Bronchial epithelial cell (primary cell): ENCODE measurements at regions not wholly inside any gene's neighbourhood (a gene's known extent, or its start where the extent isn't known, plus 50 kb on each side); places are given as distances from the start of the nearest gene placed in this dataset.

Experiments used
- DNase-seq: peaks from one replicate; pipeline ENCODE4 v3.0.0-alpha.2; 2010; ENCODE audit warnings: low read depth
- FAIRE-seq: peaks from 2 replicates; lab custom pipeline; 2011; peaks lifted over from hg19 to GRCh38; lab: Jason Lieb, UNC
- H3K27me3 ChIP-seq: 2 replicates; pipeline ENCODE4 v1.5.1; 2011; ENCODE audit warnings: low read length; ENCODE audit not compliant: control insufficient read depth, insufficient read depth
- H3K36me3 ChIP-seq: 2 replicates; pipeline ENCODE4 v1.5.1; 2011; ENCODE audit warnings: low read length; ENCODE audit not compliant: control insufficient read depth, insufficient read depth
- H3K4me3 ChIP-seq: 2 replicates; pipeline ENCODE4 v1.5.1; 2011; ENCODE audit warnings: mild to moderate bottlenecking, low read depth, low read length, control low read depth
- CTCF ChIP-seq: IDR thresholded peaks from 2 replicates; pipeline ENCODE4 v1.5.1; 2011; ENCODE audit warnings: mild to moderate bottlenecking, moderate library complexity, low read length, control low read depth, inconsistent platforms; ENCODE audit not compliant: insufficient read depth, severe bottlenecking

- no peak for TF ChIP-seq CTCF
- H3K36me3 ChIP-seq = no peaks in the 10 kb centered on the region
- FAIRE-seq (no peak), DNase-seq (peak; percentile 12)
- H3K4me3 ChIP-seq = no peak overlapping the region
- no peaks in the 10 kb centered on the region for H3K27me3 ChIP-seq
Measured at GRCh38 chr21:34276711-34277425, 86.9 kb upstream of the KCNE2 start.

GRCh38 chr21:34278451-34278850 is 85.4 kb upstream of the KCNE2 start:
- no peaks in the 10 kb centered on the region for H3K27me3 ChIP-seq
- no peak overlapping the region for H3K4me3 ChIP-seq
- FAIRE-seq = no peak
- no peak for TF ChIP-seq CTCF
- no peaks in the 10 kb centered on the region for H3K36me3 ChIP-seq
- DNase-seq = no peak

- TF ChIP-seq CTCF = no peak
- H3K4me3 ChIP-seq = no peak overlapping the region
- no peaks in the 10 kb centered on the region for H3K27me3 ChIP-seq
- H3K36me3 ChIP-seq = no peaks in the 10 kb centered on the region
- no peak for FAIRE-seq
- DNase-seq = no peak
Measured at GRCh38 chr21:34279285-34279684, 84.5 kb upstream of the KCNE2 start.

- Histone ChIP-seq H3K4me3 (no peak overlapping the region), H3K36me3 (no peaks in the 10 kb centered on the region), H3K27me3 (no peaks in the 10 kb centered on the region)
- FAIRE-seq (no peak), DNase-seq (peak; percentile 54)
- no peak for TF ChIP-seq CTCF
Measured at GRCh38 chr21:34279883-34280282, 83.9 kb upstream of the KCNE2 start.

- TF ChIP-seq CTCF = no peak
- no peak for FAIRE-seq
- no peaks in the 10 kb centered on the region for H3K27me3 ChIP-seq
Measured at GRCh38 chr21:34280389-34280795, 83.4 kb upstream of the KCNE2 start.

GRCh38 chr21:34280959-34281358 is 82.8 kb upstream of the KCNE2 start:
- DNase-seq (no peak), FAIRE-seq (no peak)
- TF ChIP-seq CTCF = no peak
- no peaks in the 10 kb centered on the region for H3K36me3 ChIP-seq
- H3K27me3 ChIP-seq = no peaks in the 10 kb centered on the region
- no peak overlapping the region for H3K4me3 ChIP-seq

More at GRCh38 chr21:34280389-34280795, 83.4 kb upstream of the KCNE2 start:
- Histone ChIP-seq H3K36me3 (no peaks in the 10 kb centered on the region), H3K4me3 (no peak overlapping the region)
- peak; percentile 3 for DNase-seq
